ENCODE measurements at regions not wholly inside any gene's neighbourhood (a gene's known extent, or its start where the extent isn't known, plus 50 kb on each side); places are given as distances from the start of the nearest gene placed in this dataset.

GRCh38 chr17:72378414-72379390, 257.9 kb downstream of the SOX9 start:
- Mint-ChIP-seq H3K4me1 (peaks cover 48% of the 10 kb centered on the region), H3K4me3 (no peak overlapping the region), H3K36me3 (no peaks in the 10 kb centered on the region), H3K9me3 (no peaks in the 10 kb centered on the region), H3K27ac (no peak overlapping the region), H3K27me3 (ENCODE audit: low read depth) (no peaks in the 10 kb centered on the region; the same call in 1 of the 2 replicates)
- DNase-seq (ENCODE audit: low spot score) (no peak), ATAC-seq (no peak)
- CTCF ChIA-PET = interaction anchor here (1.4 kb wide), 1 partner anchor 52 kb away, joined by 5 read pairs; no protein-coding TSS in a partner anchor
- POLR2A ChIA-PET = no interaction called here
- TF ChIP-seq ZNF423 (CRISPR knock-in tag; IDR thresholded peaks at IDR 0.05) (no peak), ZNF219 (CRISPR knock-in tag; IDR thresholded peaks at IDR 0.05; ENCODE audit: borderline replicate concordance) (no peak), SP1 (CRISPR knock-in tag; conservative IDR thresholded peaks at IDR 0.05) (no peak), ZNF512 (CRISPR knock-in tag; IDR thresholded peaks at IDR 0.05; ENCODE audit: borderline replicate concordance) (no peak), ZNF281 (CRISPR knock-in tag; IDR thresholded peaks at IDR 0.05) (no peak), ZNF671 (CRISPR knock-in tag; IDR thresholded peaks at IDR 0.05) (no peak), NFATC4 (CRISPR knock-in tag; IDR thresholded peaks at IDR 0.05) (no peak), ZBTB21 (CRISPR knock-in tag; IDR thresholded peaks at IDR 0.05; ENCODE audit: borderline replicate concordance) (no peak), NFE2L1 (CRISPR knock-in tag; IDR thresholded peaks at IDR 0.05) (no peak), E2F1 (CRISPR knock-in tag; IDR thresholded peaks at IDR 0.05) (no peak), OVOL2 (CRISPR knock-in tag; IDR thresholded peaks at IDR 0.05; ENCODE audit: borderline replicate concordance) (no peak), ESRRA (CRISPR knock-in tag; IDR thresholded peaks at IDR 0.05; ENCODE audit: borderline replicate concordance) (no peak), NFYB (CRISPR knock-in tag; conservative IDR thresholded peaks at IDR 0.05; ENCODE audit: low read depth) (no peak), ATF1 (CRISPR knock-in tag; IDR thresholded peaks at IDR 0.05) (no peak), ZNF396 (CRISPR knock-in tag; IDR thresholded peaks at IDR 0.05; ENCODE audit: borderline replicate concordance) (no peak), TP53 (CRISPR knock-in tag; IDR thresholded peaks at IDR 0.05) (no peak), IRF2 (CRISPR knock-in tag; IDR thresholded peaks at IDR 0.05; ENCODE audit: borderline replicate concordance, low read depth) (no peak)
- TF ChIP-seq, protein P1, sequence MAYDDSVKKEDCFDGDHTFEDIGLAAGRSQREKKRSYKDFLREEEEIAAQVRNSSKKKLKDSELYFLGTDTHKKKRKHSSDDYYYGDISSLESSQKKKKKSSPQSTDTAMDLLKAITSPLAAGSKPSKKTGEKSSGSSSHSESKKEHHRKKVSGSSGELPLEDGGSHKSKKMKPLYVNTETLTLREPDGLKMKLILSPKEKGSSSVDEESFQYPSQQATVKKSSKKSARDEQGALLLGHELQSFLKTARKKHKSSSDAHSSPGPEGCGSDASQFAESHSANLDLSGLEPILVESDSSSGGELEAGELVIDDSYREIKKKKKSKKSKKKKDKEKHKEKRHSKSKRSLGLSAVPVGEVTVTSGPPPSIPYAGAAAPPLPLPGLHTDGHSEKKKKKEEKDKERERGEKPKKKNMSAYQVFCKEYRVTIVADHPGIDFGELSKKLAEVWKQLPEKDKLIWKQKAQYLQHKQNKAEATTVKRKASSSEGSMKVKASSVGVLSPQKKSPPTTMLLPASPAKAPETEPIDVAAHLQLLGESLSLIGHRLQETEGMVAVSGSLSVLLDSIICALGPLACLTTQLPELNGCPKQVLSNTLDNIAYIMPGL (CRISPR knock-in tag; IDR thresholded peaks at IDR 0.05) = no peak
- TF ChIP-seq, protein P2, sequence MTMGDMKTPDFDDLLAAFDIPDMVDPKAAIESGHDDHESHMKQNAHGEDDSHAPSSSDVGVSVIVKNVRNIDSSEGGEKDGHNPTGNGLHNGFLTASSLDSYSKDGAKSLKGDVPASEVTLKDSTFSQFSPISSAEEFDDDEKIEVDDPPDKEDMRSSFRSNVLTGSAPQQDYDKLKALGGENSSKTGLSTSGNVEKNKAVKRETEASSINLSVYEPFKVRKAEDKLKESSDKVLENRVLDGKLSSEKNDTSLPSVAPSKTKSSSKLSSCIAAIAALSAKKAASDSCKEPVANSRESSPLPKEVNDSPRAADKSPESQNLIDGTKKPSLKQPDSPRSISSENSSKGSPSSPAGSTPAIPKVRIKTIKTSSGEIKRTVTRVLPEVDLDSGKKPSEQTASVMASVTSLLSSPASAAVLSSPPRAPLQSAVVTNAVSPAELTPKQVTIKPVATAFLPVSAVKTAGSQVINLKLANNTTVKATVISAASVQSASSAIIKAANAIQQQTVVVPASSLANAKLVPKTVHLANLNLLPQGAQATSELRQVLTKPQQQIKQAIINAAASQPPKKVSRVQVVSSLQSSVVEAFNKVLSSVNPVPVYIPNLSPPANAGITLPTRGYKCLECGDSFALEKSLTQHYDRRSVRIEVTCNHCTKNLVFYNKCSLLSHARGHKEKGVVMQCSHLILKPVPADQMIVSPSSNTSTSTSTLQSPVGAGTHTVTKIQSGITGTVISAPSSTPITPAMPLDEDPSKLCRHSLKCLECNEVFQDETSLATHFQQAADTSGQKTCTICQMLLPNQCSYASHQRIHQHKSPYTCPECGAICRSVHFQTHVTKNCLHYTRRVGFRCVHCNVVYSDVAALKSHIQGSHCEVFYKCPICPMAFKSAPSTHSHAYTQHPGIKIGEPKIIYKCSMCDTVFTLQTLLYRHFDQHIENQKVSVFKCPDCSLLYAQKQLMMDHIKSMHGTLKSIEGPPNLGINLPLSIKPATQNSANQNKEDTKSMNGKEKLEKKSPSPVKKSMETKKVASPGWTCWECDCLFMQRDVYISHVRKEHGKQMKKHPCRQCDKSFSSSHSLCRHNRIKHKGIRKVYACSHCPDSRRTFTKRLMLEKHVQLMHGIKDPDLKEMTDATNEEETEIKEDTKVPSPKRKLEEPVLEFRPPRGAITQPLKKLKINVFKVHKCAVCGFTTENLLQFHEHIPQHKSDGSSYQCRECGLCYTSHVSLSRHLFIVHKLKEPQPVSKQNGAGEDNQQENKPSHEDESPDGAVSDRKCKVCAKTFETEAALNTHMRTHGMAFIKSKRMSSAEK (CRISPR knock-in tag; IDR thresholded peaks at IDR 0.05; ENCODE audit: borderline replicate concordance) = no peak
- TF ChIP-seq, protein P3, sequence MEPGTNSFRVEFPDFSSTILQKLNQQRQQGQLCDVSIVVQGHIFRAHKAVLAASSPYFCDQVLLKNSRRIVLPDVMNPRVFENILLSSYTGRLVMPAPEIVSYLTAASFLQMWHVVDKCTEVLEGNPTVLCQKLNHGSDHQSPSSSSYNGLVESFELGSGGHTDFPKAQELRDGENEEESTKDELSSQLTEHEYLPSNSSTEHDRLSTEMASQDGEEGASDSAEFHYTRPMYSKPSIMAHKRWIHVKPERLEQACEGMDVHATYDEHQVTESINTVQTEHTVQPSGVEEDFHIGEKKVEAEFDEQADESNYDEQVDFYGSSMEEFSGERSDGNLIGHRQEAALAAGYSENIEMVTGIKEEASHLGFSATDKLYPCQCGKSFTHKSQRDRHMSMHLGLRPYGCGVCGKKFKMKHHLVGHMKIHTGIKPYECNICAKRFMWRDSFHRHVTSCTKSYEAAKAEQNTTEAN (CRISPR knock-in tag; IDR thresholded peaks at IDR 0.05) = no peak

Measured in WTC11 (cell line).